ENCODE measurements at regions not wholly inside any gene's neighbourhood (a gene's known extent, or its start where the extent isn't known, plus 50 kb on each side); places are given as distances from the start of the nearest gene placed in this dataset.

- no peaks in the 10 kb centered on the region for H3K9me3 ChIP-seq
- intact Hi-C loops (cut with DNase I): no loop called here
- no peak for DNase-seq (ENCODE audit: extremely low spot score in 2 of 2)
- H3K27me3 ChIP-seq: no peaks in the 10 kb centered on the region
- no peaks in the 10 kb centered on the region for H3K4me1 ChIP-seq
- H3K27ac ChIP-seq: no peak overlapping the region
- TF ChIP-seq POLR2A (IDR thresholded peaks at IDR 0.05): no peak
- no peak for TF ChIP-seq CTCF (IDR thresholded peaks at IDR 0.05)
- no peak for TF ChIP-seq POLR2AphosphoS5 (IDR thresholded peaks at IDR 0.05; ENCODE audit: insufficient read depth in 1 of 2, low read depth in 1 of 2)
- no peak overlapping the region for H3K4me3 ChIP-seq
- H3K36me3 ChIP-seq: no peaks in the 10 kb centered on the region
These were observed 285.2 kb downstream of the NPR3 start for GRCh38 chr5:32996336-32996735.

- Histone ChIP-seq H3K36me3 (no peaks in the 10 kb centered on the region), H3K9me3 (no peaks in the 10 kb centered on the region), H3K4me1 (no peaks in the 10 kb centered on the region), H3K27me3 (no peaks in the 10 kb centered on the region), H3K27ac (no peak overlapping the region), H3K4me3 (no peak overlapping the region)
- no peak for TF ChIP-seq POLR2AphosphoS5 (IDR thresholded peaks at IDR 0.05; ENCODE audit: insufficient read depth in 1 of 2, low read depth in 1 of 2)
- no peak for TF ChIP-seq CTCF (IDR thresholded peaks at IDR 0.05)
- no peak for TF ChIP-seq POLR2A (IDR thresholded peaks at IDR 0.05)
- intact Hi-C loops (cut with DNase I): no loop called here
- DNase-seq (ENCODE audit: extremely low spot score in 2 of 2): no peak
These were observed 297.8 kb downstream of the NPR3 start for GRCh38 chr5:33008751-33009418.

- DNase-seq (ENCODE audit: extremely low spot score in 2 of 2): no peak
- H3K27me3 ChIP-seq: no peaks in the 10 kb centered on the region
- intact Hi-C loops (cut with DNase I): no loop called here
- no peaks in the 10 kb centered on the region for H3K9me3 ChIP-seq
- no peaks in the 10 kb centered on the region for H3K4me1 ChIP-seq
- no peak overlapping the region for H3K27ac ChIP-seq
- TF ChIP-seq POLR2AphosphoS5 (IDR thresholded peaks at IDR 0.05; ENCODE audit: insufficient read depth in 1 of 2, low read depth in 1 of 2) (no peak), CTCF (IDR thresholded peaks at IDR 0.05) (no peak)
- H3K36me3 ChIP-seq: no peaks in the 10 kb centered on the region
- H3K4me3 ChIP-seq: no peak overlapping the region
These were observed 299.7 kb downstream of the NPR3 start for GRCh38 chr5:33010846-33011245.

GRCh38 chr5:33011801-33012200 lies 300.7 kb downstream of the NPR3 start:
- Histone ChIP-seq H3K27ac (no peak overlapping the region), H3K9me3 (no peaks in the 10 kb centered on the region), H3K36me3 (no peaks in the 10 kb centered on the region), H3K4me3 (no peak overlapping the region), H3K4me1 (no peaks in the 10 kb centered on the region), H3K27me3 (no peaks in the 10 kb centered on the region)
- TF ChIP-seq POLR2AphosphoS5 (IDR thresholded peaks at IDR 0.05; ENCODE audit: insufficient read depth in 1 of 2, low read depth in 1 of 2) (no peak), CTCF (IDR thresholded peaks at IDR 0.05) (no peak), POLR2A (IDR thresholded peaks at IDR 0.05) (no peak)
- intact Hi-C loops (cut with DNase I): no loop called here
- DNase-seq (ENCODE audit: extremely low spot score in 2 of 2): no peak

GRCh38 chr5:33023649-33024048 lies 312.5 kb downstream of the NPR3 start:
- Histone ChIP-seq H3K4me1 (no peaks in the 10 kb centered on the region), H3K36me3 (no peaks in the 10 kb centered on the region), H3K9me3 (no peaks in the 10 kb centered on the region), H3K4me3 (no peak overlapping the region), H3K27ac (no peak overlapping the region), H3K27me3 (no peaks in the 10 kb centered on the region)
- no peak for DNase-seq (ENCODE audit: extremely low spot score in 2 of 2)
- intact Hi-C loops (cut with DNase I): no loop called here
- no peak for TF ChIP-seq POLR2A (IDR thresholded peaks at IDR 0.05)
- no peak for TF ChIP-seq POLR2AphosphoS5 (IDR thresholded peaks at IDR 0.05; ENCODE audit: insufficient read depth in 1 of 2, low read depth in 1 of 2)
- no peak for TF ChIP-seq CTCF (IDR thresholded peaks at IDR 0.05)

Measured in vagina (tissue), 2 donors.